HL-60 (cell line): ENCODE measurements at regions not wholly inside any gene's neighbourhood (a gene's known extent, or its start where the extent isn't known, plus 50 kb on each side); places are given as distances from the start of the nearest gene placed in this dataset.

Experiments
- DNase-seq, 2 experiments: peaks; one replicate each; pipeline ENCODE4 v3.0.0-alpha.2; 2010 to 2020; ENCODE audit warnings: low read depth in 1 of 2, low spot score in 1 of 2
- H3K27ac ChIP-seq: fragments of 250-450 bp; sonication (Bioruptor Pico); replicated peaks from 2 replicates; pipeline ENCODE4 v1.5.1; 2020; ENCODE audit warnings: mild to moderate bottlenecking, moderate library complexity
- H3K27me3 ChIP-seq: fragments of 250-450 bp; sonication (Bioruptor Pico); 2 replicates; pipeline ENCODE4 v1.5.1; 2021; ENCODE audit warnings: mild to moderate bottlenecking, moderate library complexity; ENCODE audit not compliant: insufficient read depth, poor library complexity, severe bottlenecking
- H3K4me3 ChIP-seq: replicated peaks from 2 replicates; pipeline ENCODE4 v1.5.1; 2011; ENCODE audit warnings: mild to moderate bottlenecking, control low read depth, low read length; ENCODE audit not compliant: insufficient read depth
- CTCF ChIP-seq: IDR thresholded peaks from one replicate; pipeline ENCODE4 v1.5.1; 2011; ENCODE audit warnings: low read length, control low read depth, inconsistent platforms; ENCODE audit not compliant: insufficient read depth
- GABPA ChIP-seq: IDR thresholded peaks from 2 replicates; pipeline ENCODE4 v1.6.1; 2012; ENCODE audit warnings: low read depth
- POLR2AphosphoS5 ChIP-seq: IDR thresholded peaks from 2 replicates; pipeline ENCODE4 v1.6.1; 2012; ENCODE audit warnings: low read depth
- REST ChIP-seq: IDR thresholded peaks from 2 replicates; pipeline ENCODE4 v1.6.1; 2012; ENCODE audit warnings: low read depth; ENCODE audit not compliant: insufficient replicate concordance
- SPI1 ChIP-seq: IDR thresholded peaks from 2 replicates; pipeline ENCODE4 v1.6.1; 2012; ENCODE audit warnings: low read depth, mild to moderate bottlenecking, borderline replicate concordance

GRCh38 chr11:30155428-30155827, 75.4 kb upstream of the FSHB start:
- H3K27ac ChIP-seq: no peak overlapping the region
- no peaks in the 10 kb centered on the region for H3K27me3 ChIP-seq
- no peak overlapping the region for H3K4me3 ChIP-seq
- no peak for TF ChIP-seq POLR2AphosphoS5
- TF ChIP-seq REST: no peak
- no peak for TF ChIP-seq GABPA
- TF ChIP-seq SPI1: no peak
- no peak for TF ChIP-seq CTCF
- no peak for DNase-seq

- Histone ChIP-seq H3K4me3 (no peak overlapping the region), H3K27me3 (no peaks in the 10 kb centered on the region), H3K27ac (no peak overlapping the region)
- TF ChIP-seq POLR2AphosphoS5 (no peak), REST (no peak), SPI1 (no peak), GABPA (no peak), CTCF (no peak)
- DNase-seq: no peak
Measured at GRCh38 chr11:30159546-30159945, 71.3 kb upstream of the FSHB start.

GRCh38 chr11:30165652-30166051, 65.2 kb upstream of the FSHB start:
- Histone ChIP-seq H3K27ac (no peak overlapping the region), H3K4me3 (no peak overlapping the region), H3K27me3 (no peaks in the 10 kb centered on the region)
- DNase-seq: no peak
- TF ChIP-seq POLR2AphosphoS5 (no peak), CTCF (no peak), REST (no peak), GABPA (no peak), SPI1 (no peak)
